Keratinocyte (primary cell): ENCODE measurements at regions not wholly inside any gene's neighbourhood (a gene's known extent, or its start where the extent isn't known, plus 50 kb on each side); places are given as distances from the start of the nearest gene placed in this dataset.

Experiments
- EZH2 ChIP-seq: IDR thresholded peaks from one replicate; pipeline ENCODE4 v1.6.1; 2012; ENCODE audit warnings: inconsistent platforms, mild to moderate bottlenecking, low read length, moderate library complexity
- TF ChIP-seq, protein P1 (sequence below), 3 experiments: IDR thresholded peaks in 1 of 3; conservative IDR thresholded peaks in 1 of 3; optimal IDR thresholded peaks in 1 of 3; 2 replicates in 2 of 3; 3 replicates in 1 of 3; pipeline versions ENCODE3 to v1.5.1; 2011; ENCODE audit warnings: low read length in 3 of 3, mild to moderate bottlenecking in 3 of 3, moderate library complexity in 2 of 3, control low read depth in 1 of 3, inconsistent platforms in 1 of 3; ENCODE audit not compliant: insufficient read depth in 2 of 3; ENCODE audit errors: extremely low read depth in 1 of 3

DNA sequence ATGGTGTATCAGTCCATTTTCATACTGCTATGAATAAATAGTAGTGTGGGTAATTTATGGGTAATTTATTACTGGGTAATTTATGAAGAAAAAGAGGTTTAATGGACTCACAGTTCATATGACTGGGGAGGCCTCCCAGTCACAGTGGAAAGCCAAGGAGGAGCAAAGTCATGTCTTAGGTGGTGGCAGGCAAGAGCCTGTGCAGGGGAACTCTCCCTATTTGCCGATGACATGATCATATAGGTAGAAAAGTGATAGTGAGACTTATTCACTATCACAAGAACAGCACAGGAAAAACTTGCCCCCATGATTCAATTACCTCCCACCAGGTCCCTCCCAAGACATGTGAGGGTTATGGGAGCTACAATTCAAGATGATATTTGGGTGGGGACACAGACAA lies 1137.7 kb downstream of the UQCRFS1 start:
- TF ChIP-seq, protein P1, sequence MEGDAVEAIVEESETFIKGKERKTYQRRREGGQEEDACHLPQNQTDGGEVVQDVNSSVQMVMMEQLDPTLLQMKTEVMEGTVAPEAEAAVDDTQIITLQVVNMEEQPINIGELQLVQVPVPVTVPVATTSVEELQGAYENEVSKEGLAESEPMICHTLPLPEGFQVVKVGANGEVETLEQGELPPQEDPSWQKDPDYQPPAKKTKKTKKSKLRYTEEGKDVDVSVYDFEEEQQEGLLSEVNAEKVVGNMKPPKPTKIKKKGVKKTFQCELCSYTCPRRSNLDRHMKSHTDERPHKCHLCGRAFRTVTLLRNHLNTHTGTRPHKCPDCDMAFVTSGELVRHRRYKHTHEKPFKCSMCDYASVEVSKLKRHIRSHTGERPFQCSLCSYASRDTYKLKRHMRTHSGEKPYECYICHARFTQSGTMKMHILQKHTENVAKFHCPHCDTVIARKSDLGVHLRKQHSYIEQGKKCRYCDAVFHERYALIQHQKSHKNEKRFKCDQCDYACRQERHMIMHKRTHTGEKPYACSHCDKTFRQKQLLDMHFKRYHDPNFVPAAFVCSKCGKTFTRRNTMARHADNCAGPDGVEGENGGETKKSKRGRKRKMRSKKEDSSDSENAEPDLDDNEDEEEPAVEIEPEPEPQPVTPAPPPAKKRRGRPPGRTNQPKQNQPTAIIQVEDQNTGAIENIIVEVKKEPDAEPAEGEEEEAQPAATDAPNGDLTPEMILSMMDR (optimal IDR thresholded peaks at IDR 0.05 in 1 of 3, IDR thresholded peaks at IDR 0.05 in 1 of 3, conservative IDR thresholded peaks at IDR 0.05 in 1 of 3; ENCODE audit: extremely low read depth in 1 of 3, insufficient read depth in 2 of 3, low read length in 3 of 3) = no peak
- TF ChIP-seq EZH2 = no peak
